SK-N-SH (cell line): ENCODE measurements at regions not wholly inside any gene's neighbourhood (a gene's known extent, or its start where the extent isn't known, plus 50 kb on each side); places are given as distances from the start of the nearest gene placed in this dataset.

Experiments
- CTCF ChIA-PET: fragments of 300-600, 350-600 bp; formaldehyde crosslinking; extraction: SDS; loops from one replicate; lab custom pipeline; 2021; lab: Yijun Ruan, JAX
- POLR2A ChIA-PET: fragments of 350-600 bp; sonication (Branson Sonifier 250); formaldehyde crosslinking; extraction: SDS; loops from one replicate; lab custom pipeline; 2020; ENCODE audit warnings: antibody characterized with exemption, inconsistent platforms; lab: Yijun Ruan, JAX
- DNase-seq: peaks from one replicate; pipeline ENCODE4 v3.0.0; 2012
- H2AFZ ChIP-seq: fragments of 200-600 bp; sonication (generic); 2 replicates; pipeline ENCODE4 v1.8.1; 2016; ENCODE audit warnings: antibody characterized with exemption, mild to moderate bottlenecking, low read depth
- H3F3A ChIP-seq: fragments of 200-600 bp; sonication (generic); replicated peaks from 2 replicates; pipeline ENCODE3; 2016; ENCODE audit warnings: antibody characterized with exemption, mild to moderate bottlenecking; ENCODE audit not compliant: insufficient read depth
- H3K27ac ChIP-seq, 2 experiments: fragments of 200-500 bp in 1 of 2; fragments of 200-600 bp in 1 of 2; sonication (Bioruptor generic) in 1 of 2; sonication (generic), shearing (Covaris generic) in 1 of 2; 2 replicates each; pipeline versions ENCODE4 v1.5.1 to v1.6.1; 2014 to 2016; ENCODE audit warnings: low read depth in 2 of 2, inconsistent platforms in 1 of 2, low read length in 1 of 2, mild to moderate bottlenecking in 1 of 2, mixed read lengths in 1 of 2
- H3K27me3 ChIP-seq: fragments of 200-600 bp; sonication (generic), shearing (Covaris generic); 2 replicates; pipeline ENCODE4 v1.6.1; 2016; ENCODE audit warnings: mixed run types; ENCODE audit not compliant: insufficient read depth
- H3K36me3 ChIP-seq, 2 experiments: fragments of 200-500 bp in 1 of 2; fragments of 200-600 bp in 1 of 2; sonication (Bioruptor generic) in 1 of 2; sonication (generic) in 1 of 2; replicated peaks in 1 of 2; 2 replicates each; pipeline versions ENCODE3 to v1.5.1; 2014 to 2016; ENCODE audit warnings: low read length in 1 of 2, mild to moderate bottlenecking in 1 of 2; ENCODE audit not compliant: insufficient read depth in 2 of 2, control insufficient read depth in 1 of 2
- H3K4me1 ChIP-seq, 2 experiments: fragments of 200-500 bp in 1 of 2; fragments of 200-600 bp in 1 of 2; sonication (Bioruptor generic) in 1 of 2; sonication (generic), shearing (Covaris generic) in 1 of 2; 2 replicates each; pipeline versions ENCODE4 v1.5.1 to v1.6.1; 2014 to 2016; ENCODE audit warnings: low read depth in 1 of 2, low read length in 1 of 2, mixed run types in 1 of 2; ENCODE audit not compliant: insufficient read depth in 2 of 2, control insufficient read depth in 1 of 2
- H3K4me2 ChIP-seq: fragments of 200-600 bp; sonication (generic), shearing (Covaris generic); 2 replicates; pipeline ENCODE4 v1.6.1; 2017; ENCODE audit warnings: mixed run types
- H3K4me3 ChIP-seq, 2 experiments: fragments of 200-500 bp in 1 of 2; fragments of 200-600 bp in 1 of 2; sonication (Bioruptor generic) in 1 of 2; sonication (generic), shearing (Covaris generic) in 1 of 2; 2 replicates each; pipeline versions ENCODE4 v1.5.1 to v1.8.1; 2014 to 2016; ENCODE audit warnings: low read depth in 2 of 2, inconsistent platforms in 1 of 2, low read length in 1 of 2, mild to moderate bottlenecking in 1 of 2, mixed read lengths in 1 of 2, moderate library complexity in 1 of 2
- H3K79me2 ChIP-seq: fragments of 200-600 bp; sonication (generic); 2 replicates; pipeline ENCODE4 v1.8.1; 2017; ENCODE audit warnings: mild to moderate bottlenecking; ENCODE audit not compliant: insufficient read depth
- H3K9ac ChIP-seq: fragments of 200-600 bp; sonication (generic); 2 replicates; pipeline ENCODE4 v1.6.1; 2017; ENCODE audit warnings: mixed run types
- H3K9me2 ChIP-seq: fragments of 200-600 bp; sonication (generic); 2 replicates; pipeline ENCODE4 v1.6.1; 2017; ENCODE audit warnings: mixed run types
- H3K9me3 ChIP-seq: fragments of 200-600 bp; sonication (generic); 2 replicates; pipeline ENCODE4 v1.6.1; 2017; ENCODE audit warnings: mixed run types, mild to moderate bottlenecking, moderate library complexity
- H4K20me1 ChIP-seq: fragments of 200-600 bp; sonication (generic); 2 replicates; pipeline ENCODE4 v1.6.1; 2017; ENCODE audit warnings: mild to moderate bottlenecking, mixed run types; ENCODE audit not compliant: insufficient read depth
- CHD2 ChIP-seq: fragments of 150-350 bp; IDR thresholded peaks from 2 replicates; pipeline ENCODE4 v1.6.1; 2018; ENCODE audit warnings: low read length; ENCODE audit not compliant: partially characterized antibody
- EP300 ChIP-seq, 2 experiments: IDR thresholded peaks; 2 replicates each; pipeline versions ENCODE4 v1.4.0 to v1.6.1; 2012; ENCODE audit warnings: borderline replicate concordance in 1 of 2, low read depth in 1 of 2, low read length in 1 of 2
- EZH2phosphoT487 ChIP-seq: fragments of 200-600 bp; sonication (generic); IDR thresholded peaks from 2 replicates; pipeline ENCODE4 v1.6.1; 2017; ENCODE audit warnings: low read depth, mixed run types, mild to moderate bottlenecking, antibody characterized with exemption, moderate library complexity, borderline replicate concordance
- FOSL2 ChIP-seq: IDR thresholded peaks from 2 replicates; pipeline ENCODE4 v1.4.0; 2012; ENCODE audit warnings: low read depth, mild to moderate bottlenecking, moderate library complexity, borderline replicate concordance
- FOXJ3 ChIP-seq: sonication (generic); formaldehyde crosslinking; IDR thresholded peaks from 2 replicates; pipeline ENCODE4 v1.5.1; 2020; ENCODE audit warnings: mild to moderate bottlenecking, missing genetic modification reagents
- FOXM1 ChIP-seq: IDR thresholded peaks from 2 replicates; pipeline ENCODE4 v1.4.0; 2012; ENCODE audit warnings: low read depth, mild to moderate bottlenecking
- GABPA ChIP-seq: IDR thresholded peaks from 2 replicates; pipeline ENCODE4 v1.4.0; 2012; ENCODE audit warnings: low read depth, mild to moderate bottlenecking
- GATA2 ChIP-seq: sonication (generic); formaldehyde crosslinking; IDR thresholded peaks from 2 replicates; pipeline ENCODE4 v1.5.0; 2020; ENCODE audit warnings: mild to moderate bottlenecking, missing genetic modification reagents
- MAX ChIP-seq: IDR thresholded peaks from 2 replicates; pipeline ENCODE4 v1.4.0; 2012; ENCODE audit warnings: low read depth
- MEF2A ChIP-seq: IDR thresholded peaks from 2 replicates; pipeline ENCODE4 v1.4.0; 2012; ENCODE audit warnings: low read depth, borderline replicate concordance
- NRF1 ChIP-seq: IDR thresholded peaks from 2 replicates; pipeline ENCODE4 v1.6.1; 2012; ENCODE audit warnings: low read depth, mild to moderate bottlenecking, low read length
- RAD21 ChIP-seq: IDR thresholded peaks from 2 replicates; pipeline ENCODE4 v1.6.1; 2012; ENCODE audit warnings: mild to moderate bottlenecking, low read length
- RCOR1 ChIP-seq: fragments of 150-350 bp; IDR thresholded peaks from 2 replicates; pipeline ENCODE4 v1.6.1; 2017; ENCODE audit warnings: antibody characterized with exemption, low read length
- RFX5 ChIP-seq: IDR thresholded peaks from 2 replicates; pipeline ENCODE4 v1.6.1; 2012; ENCODE audit warnings: mild to moderate bottlenecking, improper control_type of control experiment, low read length
- RXRA ChIP-seq: IDR thresholded peaks from 2 replicates; pipeline ENCODE4 v1.4.0; 2012; ENCODE audit warnings: low read depth, mild to moderate bottlenecking, borderline replicate concordance
- SMC3 ChIP-seq: IDR thresholded peaks from 2 replicates; pipeline ENCODE4 v1.6.1; 2012; ENCODE audit warnings: low read depth, low read length, improper control_type of control experiment
- TCF12 ChIP-seq: IDR thresholded peaks from 2 replicates; pipeline ENCODE4 v1.4.0; 2012
- TEAD4 ChIP-seq: IDR thresholded peaks from 2 replicates; pipeline ENCODE4 v1.4.0; 2012; ENCODE audit warnings: mild to moderate bottlenecking, borderline replicate concordance; ENCODE audit not compliant: insufficient read depth
- USF1 ChIP-seq: IDR thresholded peaks from 2 replicates; pipeline ENCODE4 v1.4.0; 2012; ENCODE audit warnings: low read depth, borderline replicate concordance
- YY1 ChIP-seq: IDR thresholded peaks from 2 replicates; pipeline ENCODE4 v1.4.0; 2012; ENCODE audit warnings: low read depth, mild to moderate bottlenecking
- WGBS: methylation state at CpG from one replicate; pipeline ENCODE4 v1.1.6; 2017; ENCODE audit warnings: low lambda C conversion rate; 5-methylcytosine and 5-hydroxymethylcytosine counted together
- TF ChIP-seq, protein P1 (sequence below): fragments of 150-350 bp; IDR thresholded peaks from 2 replicates; pipeline ENCODE4 v1.6.1; 2017; ENCODE audit warnings: antibody characterized with exemption, low read length, low read depth, borderline replicate concordance
- TF ChIP-seq, protein P2 (sequence below): fragments of 150-350 bp; IDR thresholded peaks from 2 replicates; pipeline ENCODE4 v1.6.1; 2016; ENCODE audit warnings: mild to moderate bottlenecking, low read depth, low read length

DNA sequence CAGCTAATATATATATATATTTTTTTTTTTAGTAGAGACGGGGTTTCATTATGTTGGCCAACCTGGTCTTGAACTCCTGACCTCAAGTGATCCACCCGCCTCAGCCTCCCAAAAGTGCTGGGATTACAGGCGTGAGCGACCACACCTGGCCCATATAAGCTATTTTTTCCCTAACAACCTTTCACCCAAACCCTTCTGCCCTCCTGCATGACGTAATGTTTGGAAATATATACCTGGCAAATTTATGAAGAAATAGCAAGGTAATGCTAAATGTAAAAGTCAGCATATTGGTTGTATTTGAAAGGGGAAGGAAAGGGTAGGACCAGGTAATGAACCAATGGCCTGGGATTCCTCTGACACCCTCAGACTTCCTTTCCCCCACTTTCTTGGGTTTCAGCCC, 325.5 kb upstream of the ARID1B start:
- WGBS: 62% methylated on average over 5 of the region's 5 CpGs
- Histone ChIP-seq H3K4me2 (no peak overlapping the region), H3K36me3 (no peaks in the 10 kb centered on the region), H3K9ac (no peak overlapping the region), H3K9me2 (no peaks in the 10 kb centered on the region), H3K79me2 (no peaks in the 10 kb centered on the region), H2AFZ (no peak overlapping the region), H3K27me3 (no peaks in the 10 kb centered on the region), H4K20me1 (no peaks in the 10 kb centered on the region), H3K27ac (no peak overlapping the region), H3K4me1 (no peaks in the 10 kb centered on the region; a peak in 1 of 4 replicates), H3F3A (no peaks in the 10 kb centered on the region), H3K4me3 (no peak overlapping the region), H3K9me3 (no peaks in the 10 kb centered on the region)
- no peak for DNase-seq
- ChIA-PET POLR2A (no interaction called here), CTCF (no interaction called here)
- TF ChIP-seq MAX (no peak), NRF1 (no peak), CHD2 (no peak), SMC3 (no peak), TEAD4 (no peak), RCOR1 (no peak), RAD21 (no peak), FOXJ3 (CRISPR knock-in tag) (no peak), TCF12 (no peak)
- TF ChIP-seq, protein P1, sequence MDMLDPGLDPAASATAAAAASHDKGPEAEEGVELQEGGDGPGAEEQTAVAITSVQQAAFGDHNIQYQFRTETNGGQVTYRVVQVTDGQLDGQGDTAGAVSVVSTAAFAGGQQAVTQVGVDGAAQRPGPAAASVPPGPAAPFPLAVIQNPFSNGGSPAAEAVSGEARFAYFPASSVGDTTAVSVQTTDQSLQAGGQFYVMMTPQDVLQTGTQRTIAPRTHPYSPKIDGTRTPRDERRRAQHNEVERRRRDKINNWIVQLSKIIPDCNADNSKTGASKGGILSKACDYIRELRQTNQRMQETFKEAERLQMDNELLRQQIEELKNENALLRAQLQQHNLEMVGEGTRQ: no peak

DNA sequence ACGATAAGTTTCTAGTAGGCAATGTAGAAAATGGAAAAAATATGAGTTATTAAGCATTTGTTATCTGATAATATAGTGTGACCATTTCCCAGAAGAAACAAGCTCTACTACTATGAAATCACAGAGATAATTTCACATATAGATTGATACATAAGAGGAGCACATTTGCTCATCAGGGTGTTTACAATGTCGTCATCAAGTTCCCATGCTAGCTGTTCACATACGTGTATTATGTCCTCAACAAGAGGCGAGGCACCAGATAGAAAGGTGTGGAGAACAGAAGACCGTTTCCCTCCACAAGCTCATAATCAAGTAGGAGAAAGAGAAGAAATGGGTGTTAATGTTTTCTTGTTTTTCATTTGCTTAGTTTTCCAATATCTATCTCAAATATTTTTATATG, 326.1 kb upstream of the ARID1B start:
- 66% methylated on average over 5 of the region's 5 CpGs for WGBS
- no peak for DNase-seq
- CTCF ChIA-PET: no interaction called here

More for the DNA sequence above, 326.1 kb upstream of the ARID1B start:
- H2AFZ ChIP-seq: no peak overlapping the region
- no peak overlapping the region for H3K4me2 ChIP-seq
- no peaks in the 10 kb centered on the region for H3K9me2 ChIP-seq
- TF ChIP-seq, protein P2, sequence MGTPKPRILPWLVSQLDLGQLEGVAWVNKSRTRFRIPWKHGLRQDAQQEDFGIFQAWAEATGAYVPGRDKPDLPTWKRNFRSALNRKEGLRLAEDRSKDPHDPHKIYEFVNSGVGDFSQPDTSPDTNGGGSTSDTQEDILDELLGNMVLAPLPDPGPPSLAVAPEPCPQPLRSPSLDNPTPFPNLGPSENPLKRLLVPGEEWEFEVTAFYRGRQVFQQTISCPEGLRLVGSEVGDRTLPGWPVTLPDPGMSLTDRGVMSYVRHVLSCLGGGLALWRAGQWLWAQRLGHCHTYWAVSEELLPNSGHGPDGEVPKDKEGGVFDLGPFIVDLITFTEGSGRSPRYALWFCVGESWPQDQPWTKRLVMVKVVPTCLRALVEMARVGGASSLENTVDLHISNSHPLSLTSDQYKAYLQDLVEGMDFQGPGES: no peak
- TF ChIP-seq TCF12: no peak
- TF ChIP-seq RAD21: no peak
- TF ChIP-seq USF1: no peak
- no peak for TF ChIP-seq YY1
- no peak for TF ChIP-seq MEF2A
- no peak for TF ChIP-seq GABPA
- TF ChIP-seq GATA2 (CRISPR knock-in tag): no peak
- no peak for TF ChIP-seq CHD2
- TF ChIP-seq EP300 (IDR thresholded peaks at IDR 0.05; ENCODE audit: borderline replicate concordance in 1 of 2, low read depth in 1 of 2, low read length in 1 of 2): no peak
- no peak for TF ChIP-seq FOXJ3 (CRISPR knock-in tag)
- TF ChIP-seq NRF1: no peak
- TF ChIP-seq RXRA: no peak
- no peak for TF ChIP-seq SMC3
- TF ChIP-seq RCOR1: no peak
- no peak for TF ChIP-seq RFX5
- no peak for TF ChIP-seq EZH2phosphoT487
- TF ChIP-seq FOXM1: no peak
- TF ChIP-seq FOSL2: no peak
- no peak overlapping the region for H3K27ac ChIP-seq
- POLR2A ChIA-PET: no interaction called here
- H3K9me3 ChIP-seq: no peaks in the 10 kb centered on the region
- no peaks in the 10 kb centered on the region for H3F3A ChIP-seq
- H3K4me3 ChIP-seq: no peak overlapping the region
- H3K4me1 ChIP-seq: no peaks in the 10 kb centered on the region; a peak in 1 of 4 replicates
- H4K20me1 ChIP-seq: no peaks in the 10 kb centered on the region
- no peak overlapping the region for H3K9ac ChIP-seq
- H3K27me3 ChIP-seq: no peaks in the 10 kb centered on the region
- H3K79me2 ChIP-seq: no peaks in the 10 kb centered on the region
- H3K36me3 ChIP-seq: no peaks in the 10 kb centered on the region
